GM19324 (cell line): ENCODE measurements at regions not wholly inside any gene's neighbourhood (a gene's known extent, or its start where the extent isn't known, plus 50 kb on each side); places are given as distances from the start of the nearest gene placed in this dataset.
"Not testable (repeated sequence)": the region's sequence is repeated elsewhere in the genome, so short reads cannot be mapped to it uniquely, and the experiment has no call there.

ENCODE experiments used
- ATAC-seq: cut with Tn5 transposase; IDR thresholded peaks from one replicate; pipeline ENCODE4 v1.9.1; 2021; ENCODE audit warnings: mild to moderate bottlenecking, moderate library complexity; ENCODE audit not compliant: unreplicated experiment, low FRiP score

DNA sequence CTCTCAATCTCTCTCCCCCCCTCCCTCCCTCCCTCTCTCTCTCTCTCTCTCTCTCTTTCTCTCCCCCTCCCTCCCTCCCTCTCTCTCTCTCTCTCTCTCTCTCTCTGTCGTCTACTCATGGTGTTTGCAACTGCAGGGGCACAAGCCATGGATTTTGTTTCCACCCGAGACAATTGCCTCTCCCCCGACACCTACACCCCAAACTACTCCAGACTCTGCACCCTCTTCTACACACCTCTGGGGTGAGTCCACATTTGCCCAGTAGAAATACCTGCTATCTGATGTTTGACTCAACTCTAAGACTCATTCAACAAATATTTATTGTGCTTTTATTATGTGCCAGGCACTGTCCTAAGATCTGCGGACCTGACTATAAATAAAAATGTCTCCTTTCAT is 93.7 kb downstream of the TMEM17 start:
- no peak for ATAC-seq

DNA sequence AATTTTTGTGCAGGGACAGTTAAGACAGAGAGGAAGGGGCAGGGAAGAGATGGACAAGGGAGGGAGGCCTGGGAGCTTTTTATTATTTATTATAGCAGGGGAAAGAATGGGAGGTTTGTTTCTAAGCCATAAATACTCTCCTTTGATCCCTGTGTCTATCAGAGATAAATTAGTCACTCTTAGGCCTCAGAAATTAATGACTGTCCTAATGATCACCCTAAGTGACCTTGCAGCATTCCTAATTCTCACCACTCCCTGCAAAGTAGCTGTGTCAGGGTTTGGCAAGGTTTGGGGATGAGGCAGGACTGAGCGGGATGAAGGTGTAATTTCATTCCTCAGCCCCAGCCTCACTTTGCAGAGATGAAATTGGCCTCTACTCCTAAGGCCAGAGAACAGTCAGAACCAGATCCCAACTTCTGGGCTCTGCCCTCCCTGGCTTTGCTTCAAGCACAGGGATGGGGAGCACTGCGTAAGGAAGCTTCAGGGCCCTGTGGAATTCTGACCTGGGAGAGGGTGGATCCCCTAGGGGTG is 95.0 kb downstream of the TMEM17 start:
- ATAC-seq: no peak

DNA sequence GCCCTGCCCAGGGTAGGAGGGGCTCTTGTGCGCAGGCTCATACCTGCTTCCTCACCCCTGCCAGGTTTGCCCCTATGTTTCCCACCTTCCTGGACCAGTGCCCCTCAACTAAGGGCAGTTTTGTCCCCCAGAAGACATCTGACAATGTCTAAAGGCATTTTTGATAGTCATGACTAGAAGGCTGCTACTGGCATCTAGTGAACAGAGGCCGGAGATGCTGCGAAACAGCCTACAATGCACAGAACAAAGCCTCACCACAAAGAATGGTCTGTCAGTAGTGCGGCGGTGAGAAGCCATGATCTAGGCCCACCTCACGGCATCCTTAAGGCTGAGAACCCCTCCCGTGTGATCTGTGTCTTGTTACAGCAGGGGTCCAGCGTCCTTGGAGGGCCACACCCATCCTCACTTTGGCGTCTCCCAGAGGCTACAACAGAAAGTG is 96.0 kb downstream of the TMEM17 start:
- no peak for ATAC-seq

DNA sequence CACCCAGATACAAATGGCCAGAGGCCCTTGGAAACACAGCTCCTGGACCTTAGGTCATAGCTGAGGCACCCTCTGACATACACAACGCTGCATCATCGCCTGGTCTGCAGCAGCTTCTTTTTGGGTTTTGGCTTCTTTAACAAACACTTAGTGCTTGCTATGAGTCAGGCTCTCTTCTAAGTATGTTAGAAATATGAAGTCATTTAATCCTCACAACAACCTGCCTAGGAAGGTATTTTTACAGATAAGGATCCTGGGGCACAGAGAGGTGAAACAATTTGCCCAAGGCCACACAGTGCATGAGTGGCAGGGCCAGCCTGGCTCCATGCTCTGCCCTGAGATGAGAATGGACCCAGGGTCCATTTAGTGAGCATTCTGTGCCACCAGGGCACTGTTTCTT is 96.6 kb downstream of the TMEM17 start:
- no peak for ATAC-seq

DNA sequence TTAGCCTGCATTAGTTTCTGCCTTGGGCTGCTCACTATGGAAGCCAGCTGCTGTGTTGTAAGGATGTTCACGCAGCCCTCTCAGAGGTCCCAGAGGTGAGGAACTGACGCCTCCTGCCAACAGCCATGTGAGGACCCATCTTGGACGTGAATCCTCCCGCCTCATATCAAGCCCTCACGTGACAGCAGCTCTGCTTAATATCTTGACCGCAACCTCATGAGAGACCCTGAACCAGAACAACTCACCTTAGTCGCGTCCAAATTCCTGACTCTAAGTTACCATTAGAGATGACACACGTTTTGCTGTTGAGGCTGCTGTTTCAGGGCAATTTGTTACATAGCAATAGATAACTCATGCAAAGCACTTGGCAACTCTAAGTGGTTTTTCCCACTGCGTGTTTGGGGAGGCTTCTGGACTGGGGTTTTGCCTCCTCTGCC is 97.7 kb downstream of the TMEM17 start:
- no peak for ATAC-seq

DNA sequence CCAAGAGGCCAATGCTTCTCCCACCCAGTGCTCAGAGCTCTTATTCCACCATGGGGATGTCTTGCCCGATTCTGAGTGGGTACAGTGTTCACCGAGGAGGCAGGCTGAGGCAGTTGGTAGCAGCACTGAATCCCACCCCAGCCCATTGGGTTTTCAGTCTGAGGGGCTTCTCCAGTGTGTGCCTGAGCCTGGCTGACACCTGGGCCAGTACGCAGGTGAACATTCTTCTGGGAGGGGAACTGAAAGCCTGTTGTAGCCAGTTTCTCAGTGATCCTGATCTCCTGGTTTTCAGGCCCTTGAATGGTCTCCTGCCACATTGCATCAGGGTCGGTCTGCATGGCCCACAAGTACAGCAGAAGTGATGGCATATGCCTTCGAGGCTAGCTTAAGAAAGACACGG is 98.2 kb downstream of the TMEM17 start:
- ATAC-seq: no peak

DNA sequence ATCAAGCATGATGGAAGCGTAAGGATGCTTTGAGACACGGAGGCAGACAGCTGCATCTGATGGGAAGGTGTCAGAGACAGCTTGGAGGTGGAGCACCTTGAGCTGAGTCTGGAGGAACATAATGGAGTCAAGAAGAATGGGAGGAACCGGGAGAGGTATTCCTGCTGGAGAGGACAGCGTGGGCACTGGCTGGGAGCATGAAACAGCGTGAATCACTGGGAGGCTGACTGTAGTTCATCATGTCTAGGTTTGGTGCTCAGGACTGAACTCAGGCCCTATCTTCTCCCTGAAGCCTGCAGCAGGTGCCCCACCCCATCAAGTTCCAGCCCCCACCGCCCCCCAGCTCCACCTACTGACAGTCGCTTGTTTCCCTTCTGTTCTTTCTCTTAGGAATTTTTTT is 98.6 kb downstream of the TMEM17 start:
- no peak for ATAC-seq

DNA sequence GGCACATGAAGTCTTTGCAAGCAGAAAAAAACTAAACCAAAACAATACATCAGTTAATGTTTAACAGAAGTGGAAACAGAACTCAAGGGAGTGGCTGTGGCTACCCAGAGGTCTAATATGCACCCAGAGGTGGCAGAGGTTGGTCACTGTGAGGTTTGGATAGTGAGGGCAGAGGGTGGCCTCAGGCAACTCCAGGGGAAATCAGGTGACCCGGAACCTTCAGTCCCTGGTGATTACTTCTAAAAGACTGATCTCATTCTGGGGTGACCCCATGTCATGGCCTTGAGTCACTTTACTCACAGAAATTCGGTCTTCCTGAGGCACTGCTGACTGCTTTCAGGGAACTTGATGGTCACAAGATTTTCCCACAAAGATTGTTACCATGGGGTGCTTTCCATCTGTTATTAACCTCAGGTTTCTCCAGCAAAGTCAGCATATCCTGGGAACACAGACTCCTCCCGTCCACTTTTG is 99.4 kb downstream of the TMEM17 start:
- peak; percentile 60 for ATAC-seq

DNA sequence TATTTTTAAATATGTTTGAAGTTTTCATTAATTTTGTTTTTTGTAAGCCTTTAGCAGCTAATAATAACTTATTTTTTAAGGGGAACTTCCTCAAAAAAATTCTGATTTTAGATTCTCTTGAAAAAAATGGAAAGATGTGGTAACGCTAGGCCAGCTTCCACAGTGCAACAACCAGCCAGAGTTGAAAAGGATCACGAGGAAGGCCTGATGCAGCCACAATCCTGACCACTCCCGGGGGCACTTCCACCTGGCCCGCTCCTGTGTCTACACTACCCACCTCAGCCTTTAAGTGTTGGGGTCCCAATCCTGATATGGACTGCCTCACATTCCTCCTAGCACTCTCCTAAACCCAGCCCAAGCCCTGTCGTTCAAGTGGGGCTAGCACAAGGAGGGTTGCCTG is 101.1 kb downstream of the TMEM17 start:
- ATAC-seq: no peak

DNA sequence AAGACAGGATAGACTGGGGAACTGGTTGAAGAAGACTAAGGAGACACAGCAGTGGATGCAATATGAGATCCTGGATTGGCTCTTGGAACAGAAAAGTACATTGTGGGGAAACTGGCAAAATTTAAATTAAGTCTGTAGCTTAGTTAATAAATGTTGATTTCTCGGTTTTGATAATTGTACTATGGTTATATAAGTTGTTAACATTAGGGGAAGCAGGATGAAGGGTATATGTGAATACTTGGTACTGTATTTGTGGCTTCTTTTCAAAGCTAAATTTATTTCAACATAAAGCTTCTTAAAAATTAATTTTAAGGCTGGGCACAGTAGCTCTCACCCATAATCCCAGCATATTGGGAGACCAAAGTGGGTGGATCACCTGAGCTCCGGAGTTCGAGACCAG is 103.8 kb downstream of the TMEM17 start:
- no peak for ATAC-seq

DNA sequence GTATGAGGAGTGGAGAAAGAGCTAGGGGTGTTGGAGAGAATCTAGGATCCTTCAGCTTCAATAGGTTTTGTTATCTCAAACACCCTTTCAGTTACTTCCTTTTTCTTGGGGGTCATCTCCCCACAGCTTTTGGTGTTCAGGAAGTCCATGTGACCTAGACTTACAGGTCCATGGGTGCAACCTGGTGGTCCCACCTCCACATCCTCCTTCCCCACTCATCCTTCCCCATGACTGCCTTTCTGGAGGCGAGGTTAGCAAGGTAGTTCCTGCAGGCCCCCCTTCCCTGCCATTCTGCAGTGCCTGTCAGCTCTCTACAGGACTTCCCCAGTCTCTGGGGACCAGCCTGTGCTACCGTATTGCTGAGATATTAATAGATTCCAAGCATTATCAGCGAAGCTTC is 107.6 kb downstream of the TMEM17 start:
- no peak for ATAC-seq

DNA sequence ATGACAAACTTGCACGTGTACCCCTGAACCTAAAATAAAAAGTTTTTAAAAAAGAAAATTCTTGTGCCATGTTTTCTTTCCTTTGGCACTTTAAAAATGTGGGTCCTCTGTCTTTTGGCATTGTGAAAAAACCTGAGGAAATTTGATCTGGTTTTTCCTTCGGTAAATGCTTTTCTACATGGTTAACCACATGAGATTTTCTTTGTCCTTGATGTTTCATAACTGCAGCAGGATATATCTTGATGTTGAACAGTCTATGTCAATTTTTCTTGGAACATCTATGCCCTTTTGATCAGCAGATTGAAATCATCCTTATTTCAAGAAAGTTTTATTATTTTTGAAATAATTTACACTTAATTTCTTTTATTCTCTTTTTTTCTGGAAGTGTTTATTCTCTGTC is 109.1 kb downstream of the TMEM17 start:
- ATAC-seq: no peak

DNA sequence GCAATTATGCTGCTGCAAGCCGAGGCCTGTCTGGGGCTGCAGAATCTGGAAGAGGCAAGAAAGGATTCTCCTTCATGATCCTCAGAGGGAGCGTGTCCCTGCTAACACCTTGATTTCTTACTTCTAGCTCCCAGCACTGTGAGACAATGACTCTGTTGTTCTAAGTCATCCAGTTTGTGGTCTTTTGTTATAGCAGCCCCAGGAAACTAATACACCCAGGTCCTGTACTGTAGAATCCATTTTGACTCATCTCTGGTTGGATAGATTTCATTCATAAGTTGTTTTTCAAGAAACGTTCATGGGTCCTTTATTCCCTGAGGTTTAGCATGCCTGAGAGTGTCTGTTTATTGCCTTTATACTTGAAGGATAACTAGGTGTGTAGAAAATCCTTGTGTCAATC is 112.7 kb downstream of the TMEM17 start:
- ATAC-seq: no peak

DNA sequence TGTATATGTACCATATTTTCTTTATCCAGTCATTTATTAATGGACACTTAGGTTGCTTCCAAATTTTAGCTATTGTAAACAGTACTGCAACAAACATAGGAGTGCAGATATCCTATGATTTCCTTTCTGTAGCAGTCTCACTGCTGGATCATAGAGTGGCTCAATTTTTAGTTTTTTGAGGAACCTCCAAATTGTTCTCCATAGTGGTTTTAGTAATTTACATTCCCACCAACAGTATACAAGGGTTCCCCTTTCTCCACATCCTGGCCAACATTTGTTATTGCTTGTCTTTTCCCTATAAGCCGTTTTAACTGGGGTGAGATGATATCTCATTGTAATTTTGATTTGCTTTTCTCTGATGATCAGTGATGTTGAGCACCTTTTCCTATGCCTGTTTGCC is 114.3 kb downstream of the TMEM17 start:
- ATAC-seq: no peak

DNA sequence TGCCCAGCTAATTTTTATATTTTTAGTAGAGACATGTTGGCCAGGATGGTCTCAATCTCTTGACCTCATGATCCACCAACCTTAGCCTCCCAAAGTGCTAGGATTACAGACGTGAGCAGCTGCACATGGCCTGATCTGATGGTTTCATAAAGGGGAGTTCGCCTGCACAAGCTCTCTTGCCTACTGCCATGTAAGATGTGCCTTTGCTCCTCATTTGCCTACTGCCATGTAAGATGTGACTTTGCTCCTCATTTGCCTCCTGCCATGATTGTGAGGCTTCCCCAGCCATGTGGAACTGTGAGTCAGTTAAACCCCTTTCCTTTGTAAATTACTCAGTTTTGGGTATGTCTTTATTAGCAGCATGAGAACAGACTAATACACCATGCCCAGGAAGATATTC is 119.6 kb downstream of the TMEM17 start:
- ATAC-seq: not testable (repeated sequence)

DNA sequence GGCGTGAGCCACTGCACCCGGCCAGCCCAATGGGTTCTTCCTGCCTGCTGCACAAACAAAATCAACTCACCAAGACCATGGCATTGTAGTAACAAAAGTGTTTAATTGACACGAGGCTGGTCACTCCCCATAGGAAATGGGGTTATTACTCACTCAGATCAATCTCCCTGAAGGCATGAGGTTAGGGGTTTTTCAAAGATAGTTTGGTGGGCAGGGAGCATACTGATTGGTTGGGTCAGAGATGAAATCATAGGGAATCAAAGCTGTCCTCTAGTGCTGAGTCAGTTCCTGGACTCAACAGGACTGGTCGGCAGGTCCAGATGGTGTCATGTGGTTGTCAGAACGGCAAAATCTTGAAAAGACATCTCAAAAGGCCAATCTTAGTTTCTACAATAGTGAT is 122.1 kb downstream of the TMEM17 start:
- no peak for ATAC-seq

DNA sequence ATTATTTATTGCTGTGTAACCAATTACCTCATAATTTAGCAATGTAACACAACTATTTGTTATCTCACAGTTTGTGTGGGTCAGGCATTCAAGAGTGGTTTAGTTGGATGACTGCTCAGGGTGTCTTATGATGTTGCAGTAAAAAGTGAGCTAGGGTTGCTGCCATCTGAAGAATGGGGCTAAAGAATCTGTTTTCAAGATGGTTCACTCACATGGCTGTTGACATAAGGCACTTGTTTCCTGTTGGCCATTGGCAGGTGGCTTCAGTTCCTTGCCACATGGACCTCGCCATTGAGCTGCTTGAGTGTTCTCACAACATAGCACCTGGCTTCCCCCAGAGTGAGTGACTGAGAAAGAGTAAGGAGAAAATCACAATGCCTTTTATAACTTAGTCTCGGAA is 123.2 kb downstream of the TMEM17 start:
- no peak for ATAC-seq

DNA sequence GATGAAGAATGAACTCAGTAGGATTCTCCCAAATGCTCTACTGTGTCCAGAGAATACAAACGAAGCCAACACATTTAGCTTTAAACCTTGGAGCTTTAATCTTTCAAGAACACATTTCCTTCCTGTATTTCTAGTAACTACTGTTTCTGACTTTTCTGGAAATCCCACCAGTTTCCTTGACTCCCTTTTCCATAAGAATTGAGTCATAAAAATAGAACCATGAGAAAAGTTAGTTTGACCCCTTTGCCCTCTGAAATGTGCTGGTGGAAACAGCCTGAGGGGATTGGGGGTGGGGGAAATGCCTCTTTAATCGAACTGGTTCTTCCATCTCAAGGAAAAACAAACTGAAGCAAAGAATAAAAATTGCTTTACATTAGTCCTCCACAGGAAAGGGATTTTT is 123.9 kb downstream of the TMEM17 start:
- ATAC-seq: no peak

DNA sequence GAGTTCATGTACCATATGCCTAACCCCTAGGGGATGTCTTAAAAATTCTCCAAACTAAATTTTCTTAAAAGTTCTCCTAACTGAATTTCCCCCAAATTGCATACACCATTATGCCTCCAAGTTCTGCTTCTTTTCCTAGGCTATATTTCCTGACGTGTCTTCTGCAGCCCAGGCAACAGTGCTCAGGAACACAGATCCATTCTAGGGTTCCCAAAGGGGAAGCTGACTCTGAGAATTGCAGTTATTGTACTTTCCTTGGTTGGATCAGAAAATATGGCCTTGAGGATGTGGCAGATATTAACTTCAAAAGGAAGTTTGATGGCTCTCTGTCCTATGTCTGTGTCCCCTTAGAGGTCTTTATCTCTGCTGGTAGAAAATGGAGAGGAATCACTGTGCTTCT is 124.3 kb downstream of the TMEM17 start:
- no peak for ATAC-seq

DNA sequence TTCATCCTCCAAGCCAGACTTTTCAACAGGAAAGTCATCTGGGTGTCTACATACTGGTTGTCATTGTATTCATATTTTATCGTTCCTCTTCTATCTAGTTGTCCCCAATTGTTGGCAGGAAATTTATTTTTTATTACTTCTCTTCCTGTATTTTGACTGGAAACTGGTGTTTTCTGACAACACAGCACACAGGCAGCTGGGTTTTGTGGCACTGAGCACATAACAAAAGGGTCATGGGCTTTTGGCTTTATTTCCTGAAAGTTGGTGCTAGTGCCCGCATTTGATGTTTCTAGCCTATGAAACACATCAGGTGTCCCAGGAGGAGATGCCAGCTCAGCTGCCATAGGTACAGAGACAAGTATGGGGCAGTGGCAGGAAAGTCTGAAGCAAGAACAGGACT is 126.4 kb downstream of the TMEM17 start:
- no peak for ATAC-seq

DNA sequence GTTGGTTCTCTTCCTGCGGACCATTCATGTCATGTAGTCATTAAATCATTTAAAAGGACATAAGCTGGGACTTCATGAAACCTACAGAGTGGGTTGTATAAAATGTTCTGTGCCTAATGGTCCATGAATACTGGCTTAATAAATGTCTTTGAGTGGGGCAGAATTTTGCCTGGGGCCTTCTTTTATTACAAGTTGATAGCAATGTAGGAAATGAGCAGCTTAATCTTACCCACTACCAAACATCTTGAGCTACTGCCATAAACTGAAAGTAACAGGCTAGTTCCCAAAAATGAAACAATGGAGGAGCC is 130.9 kb downstream of the TMEM17 start:
- no peak for ATAC-seq

DNA sequence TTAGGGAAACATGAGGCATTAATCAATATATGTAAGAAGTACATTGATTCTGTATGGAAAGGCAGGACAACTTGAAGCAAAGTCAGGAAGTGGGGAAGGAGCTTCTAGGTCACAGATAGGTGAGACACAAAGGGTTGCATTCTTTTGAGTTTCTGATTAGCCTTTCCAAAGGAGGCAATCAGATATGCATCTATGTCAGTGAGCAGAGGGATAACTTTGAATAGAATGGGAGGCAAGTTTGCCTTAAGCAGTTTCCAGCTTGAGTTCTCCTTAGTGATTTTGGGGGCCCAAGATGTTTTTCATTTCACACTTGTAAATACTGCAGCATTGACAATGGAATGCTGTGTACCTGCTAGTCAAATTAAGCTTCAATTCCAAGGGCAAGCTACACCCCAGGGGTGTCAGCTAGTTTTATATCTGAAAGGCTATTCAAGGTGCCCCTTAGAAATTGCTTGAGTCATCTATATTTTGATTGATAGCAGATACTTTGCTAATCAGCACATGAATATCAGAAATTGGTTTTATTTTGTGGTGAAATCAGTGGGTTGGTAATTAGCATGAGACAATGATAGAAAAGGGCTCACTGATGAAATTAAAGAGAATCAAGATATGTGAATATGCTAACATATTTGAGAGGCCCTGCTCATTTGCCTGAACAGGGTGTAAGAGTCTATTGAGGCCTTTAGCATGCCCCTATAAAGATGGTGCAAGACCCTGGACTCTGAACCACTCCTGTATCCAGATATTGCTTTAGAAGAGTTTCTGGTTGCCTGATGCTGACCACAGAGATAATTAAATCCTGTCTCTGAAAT is 131.5 kb downstream of the TMEM17 start:
- no peak for ATAC-seq

DNA sequence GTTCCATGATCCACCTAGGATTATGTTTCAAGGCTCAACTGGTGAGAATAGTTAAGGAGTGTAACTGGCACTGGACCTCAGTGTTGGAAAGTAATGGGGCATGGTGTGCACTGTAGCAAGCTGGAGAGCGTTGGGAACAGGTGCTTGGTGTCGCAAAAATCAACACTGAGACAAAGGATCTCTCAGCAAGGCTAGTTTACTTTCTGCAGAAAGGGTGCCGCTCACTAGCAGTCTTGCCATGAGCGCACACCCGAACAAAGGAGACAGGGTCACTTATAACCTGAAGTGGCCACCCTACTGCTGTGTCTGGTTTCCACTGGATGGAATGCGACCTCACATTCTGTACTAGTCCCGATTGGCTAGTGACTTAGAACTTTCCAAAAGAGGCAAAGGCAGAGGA is 133.2 kb downstream of the TMEM17 start:
- no peak for ATAC-seq
